ENCODE measurements at regions not wholly inside any gene's neighbourhood (a gene's known extent, or its start where the extent isn't known, plus 50 kb on each side); places are given as distances from the start of the nearest gene placed in this dataset.

GRCh38 chr22:49655168-49655812 lies 172.4 kb downstream of the BRD1 start:
- DNase-seq, result no peak
- POLR2A ChIA-PET (ENCODE audit: unreplicated experiment), result interaction anchor here (0.7 kb wide), 1 partner anchor 46 kb away, joined by 11 read pairs; no protein-coding TSS in a partner anchor
- no peaks in the 10 kb centered on the region for H3F3A ChIP-seq (ENCODE audit: low read length, unreplicated experiment)
- H3K9me3 ChIP-seq (ENCODE audit: low read length), result no peaks in the 10 kb centered on the region
- H3K27ac ChIP-seq (ENCODE audit: low read length), result no peak overlapping the region
- no peak for TF ChIP-seq EZH2 (IDR thresholded peaks at IDR 0.05; ENCODE audit: low read length, unreplicated experiment)
- no peak for TF ChIP-seq CTCF (conservative IDR thresholded peaks at IDR 0.05; ENCODE audit: low read depth, low read length)
- no peak for TF ChIP-seq EZH2phosphoT487 (IDR thresholded peaks at IDR 0.05; ENCODE audit: borderline replicate concordance, low read length)
- H3K4me1 ChIP-seq (ENCODE audit: insufficient read depth, low read length), result no peaks in the 10 kb centered on the region
- no TSS peak for BruUV-seq (replicated peaks)
- no peaks in the 10 kb centered on the region for H4K20me1 ChIP-seq (ENCODE audit: low read length)
- intact Hi-C loops (cut with micrococcal nuclease), result no loop called here
- ATAC-seq, result no peak
- no peaks in the 10 kb centered on the region for H3K9me2 ChIP-seq (replicated peaks; ENCODE audit: low read length)
- H3K9ac ChIP-seq (ENCODE audit: low read length), result no peak overlapping the region
- H2AFZ ChIP-seq (ENCODE audit: low read length), result no peak overlapping the region
- H3K79me2 ChIP-seq (ENCODE audit: low read length), result no peaks in the 10 kb centered on the region
- H3K4me2 ChIP-seq (ENCODE audit: low read length), result no peak overlapping the region
- CTCF ChIA-PET, result no interaction called here
- no peaks in the 10 kb centered on the region for H3K36me3 ChIP-seq (ENCODE audit: low read depth, low read length)
- H3K4me3 ChIP-seq (ENCODE audit: low read length), result no peak overlapping the region
- H3K27me3 ChIP-seq (ENCODE audit: low read length), result peaks cover 71% of the 10 kb centered on the region

- intact Hi-C loops (cut with micrococcal nuclease), result no loop called here
- no peaks in the 10 kb centered on the region for H3K36me3 ChIP-seq (ENCODE audit: low read depth, low read length)
- CTCF ChIA-PET, result no interaction called here
Observed at GRCh38 chr22:49650336-49651241, 177.1 kb downstream of the BRD1 start.

More at GRCh38 chr22:49650336-49651241, 177.1 kb downstream of the BRD1 start:
- H3F3A ChIP-seq (ENCODE audit: low read length, unreplicated experiment), result no peaks in the 10 kb centered on the region
- no peak overlapping the region for H3K27ac ChIP-seq (ENCODE audit: low read length)
- no peaks in the 10 kb centered on the region for H3K79me2 ChIP-seq (ENCODE audit: low read length)
- POLR2A ChIA-PET (ENCODE audit: unreplicated experiment), result no interaction called here
- H4K20me1 ChIP-seq (ENCODE audit: low read length), result no peaks in the 10 kb centered on the region
- no peak for DNase-seq
- no peak overlapping the region for H3K9ac ChIP-seq (ENCODE audit: low read length)
- no peak overlapping the region for H2AFZ ChIP-seq (ENCODE audit: low read length)
- no peak for ATAC-seq
- no peak overlapping the region for H3K4me2 ChIP-seq (ENCODE audit: low read length)
- no TSS peak for BruUV-seq (replicated peaks)
- no peaks in the 10 kb centered on the region for H3K4me1 ChIP-seq (ENCODE audit: insufficient read depth, low read length)
- peaks cover 62% of the 10 kb centered on the region for H3K27me3 ChIP-seq (ENCODE audit: low read length)
- no peaks in the 10 kb centered on the region for H3K9me3 ChIP-seq (ENCODE audit: low read length)
- no peaks in the 10 kb centered on the region for H3K9me2 ChIP-seq (replicated peaks; ENCODE audit: low read length)
- no peak overlapping the region for H3K4me3 ChIP-seq (ENCODE audit: low read length)
- TF ChIP-seq EZH2 (IDR thresholded peaks at IDR 0.05; ENCODE audit: low read length, unreplicated experiment), result no peak
- TF ChIP-seq CTCF (conservative IDR thresholded peaks at IDR 0.05; ENCODE audit: low read depth, low read length), result no peak
- TF ChIP-seq EZH2phosphoT487 (IDR thresholded peaks at IDR 0.05; ENCODE audit: borderline replicate concordance, low read length), result no peak

All from PC-3 (cell line).